PC-9 (cell line): ENCODE measurements at regions not wholly inside any gene's neighbourhood (a gene's known extent, or its start where the extent isn't known, plus 50 kb on each side); places are given as distances from the start of the nearest gene placed in this dataset.

Experiments
- BruUV-seq: library from RNA; stranded (reverse); fragments of 400-500 nt; replicated peaks from 2 replicates; lab custom pipeline; 2021; lab: Mats Ljungman, UMichigan
- CTCF ChIA-PET: fragments of 300-600 bp; sonication (Branson Sonifier 250); formaldehyde crosslinking; loops from one replicate; lab custom pipeline; 2022; ENCODE audit warnings: antibody characterized with exemption; lab: Charles Lee
- POLR2A ChIA-PET: fragments of 300-600 bp; sonication (Branson Sonifier 250); formaldehyde crosslinking; loops from one replicate; lab custom pipeline; 2022; ENCODE audit warnings: antibody characterized with exemption; ENCODE audit not compliant: unreplicated experiment; lab: Charles Lee
- DNase-seq, 2 experiments: peaks; one replicate each; pipeline versions ENCODE4 v3.0.0 to v3.0.0-alpha.2; 2015 to 2022; ENCODE audit warnings: mixed read lengths in 1 of 2
- H2AFZ ChIP-seq: fragments of 200-600 bp; sonication (generic); 2 replicates; pipeline ENCODE4 v1.8.1; 2017; ENCODE audit warnings: antibody characterized with exemption
- H3F3A ChIP-seq: fragments of 200-600 bp; sonication (generic); 2 replicates; pipeline ENCODE4 v1.8.1; 2017; ENCODE audit warnings: antibody characterized with exemption, mild to moderate bottlenecking, low read depth; ENCODE audit not compliant: insufficient read depth
- H3K27ac ChIP-seq: fragments of 200-600 bp; sonication (generic); 2 replicates; pipeline ENCODE4 v1.6.1; 2016; ENCODE audit warnings: mixed run types
- H3K27me3 ChIP-seq: fragments of 200-600 bp; sonication (generic); 2 replicates; pipeline ENCODE4 v1.6.1; 2016; ENCODE audit warnings: low read depth, mixed run types; ENCODE audit not compliant: insufficient read depth
- H3K36me3 ChIP-seq: fragments of 200-600 bp; sonication (generic); 2 replicates; pipeline ENCODE4 v1.6.1; 2016; ENCODE audit warnings: low read depth, mixed run types
- H3K4me1 ChIP-seq: fragments of 200-600 bp; sonication (generic); replicated peaks from 2 replicates; pipeline ENCODE4 v1.6.1; 2016; ENCODE audit warnings: mixed run types; ENCODE audit not compliant: insufficient read depth
- H3K4me2 ChIP-seq: fragments of 200-600 bp; sonication (generic); 2 replicates; pipeline ENCODE4 v1.6.1; 2017; ENCODE audit warnings: mixed run types
- H3K4me3 ChIP-seq: fragments of 200-600 bp; sonication (generic); 2 replicates; pipeline ENCODE4 v1.6.1; 2016; ENCODE audit warnings: mixed run types
- H3K79me2 ChIP-seq: fragments of 200-600 bp; sonication (generic); 2 replicates; pipeline ENCODE4 v1.6.1; 2017; ENCODE audit warnings: low read depth, mixed run types
- H3K9me2 ChIP-seq: fragments of 200-600 bp; sonication (generic); 2 replicates; pipeline ENCODE4 v1.8.1; 2017; ENCODE audit warnings: mild to moderate bottlenecking; ENCODE audit not compliant: insufficient read depth
- H3K9me3 ChIP-seq: fragments of 200-600 bp; sonication (generic); 2 replicates; pipeline ENCODE4 v1.8.1; 2016; ENCODE audit warnings: low read depth; ENCODE audit not compliant: insufficient read depth
- H4K20me1 ChIP-seq: fragments of 200-600 bp; sonication (generic); 2 replicates; pipeline ENCODE4 v1.8.1; 2017; ENCODE audit not compliant: insufficient read depth
- EZH2 ChIP-seq: fragments of 200-600 bp; sonication (generic); IDR thresholded peaks from 2 replicates; pipeline ENCODE4 v1.8.0; 2017; ENCODE audit warnings: antibody characterized with exemption, low read depth
- intact Hi-C: fragments of 100-400 bp; cut with micrococcal nuclease; formaldehyde crosslinking; loops from one replicate; pipeline ENCODE4 v1.10.0; 2022; ENCODE audit not compliant: unreplicated experiment
- TF ChIP-seq, protein P1 (sequence below): fragments of 200-600 bp; sonication (generic); conservative IDR thresholded peaks from 2 replicates; pipeline ENCODE4 v1.6.1; 2017; ENCODE audit warnings: mixed run types, antibody characterized with exemption, mild to moderate bottlenecking, moderate library complexity

DNA sequence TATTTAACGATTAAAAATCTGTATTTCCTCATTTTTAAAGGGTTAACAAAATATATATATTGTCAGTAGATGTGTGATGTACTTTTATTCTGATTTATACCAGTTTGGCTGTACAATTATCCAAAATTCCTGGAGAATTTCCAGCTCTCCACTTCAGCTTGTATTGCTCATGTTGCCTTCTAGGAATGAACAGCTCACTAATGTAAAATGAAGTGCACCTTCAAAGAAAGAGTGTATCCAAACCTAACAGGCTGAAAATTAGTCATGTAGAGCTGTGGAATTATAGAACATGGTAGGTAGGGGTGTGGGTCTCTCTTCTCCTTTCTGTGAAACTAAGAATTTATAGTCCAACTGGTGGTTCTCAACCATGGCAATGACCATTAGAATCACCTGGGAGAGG, 362.0 kb downstream of the ETNK1 start:
- no peak for DNase-seq
- no peaks in the 10 kb centered on the region for H3K9me3 ChIP-seq
- intact Hi-C loops: no loop called here
- ChIA-PET POLR2A (no interaction called here), CTCF (no interaction called here)
- H3K4me2 ChIP-seq: no peak overlapping the region
- no peaks in the 10 kb centered on the region for H3K36me3 ChIP-seq
- H3K4me3 ChIP-seq: no peak overlapping the region
- TF ChIP-seq, protein P1, sequence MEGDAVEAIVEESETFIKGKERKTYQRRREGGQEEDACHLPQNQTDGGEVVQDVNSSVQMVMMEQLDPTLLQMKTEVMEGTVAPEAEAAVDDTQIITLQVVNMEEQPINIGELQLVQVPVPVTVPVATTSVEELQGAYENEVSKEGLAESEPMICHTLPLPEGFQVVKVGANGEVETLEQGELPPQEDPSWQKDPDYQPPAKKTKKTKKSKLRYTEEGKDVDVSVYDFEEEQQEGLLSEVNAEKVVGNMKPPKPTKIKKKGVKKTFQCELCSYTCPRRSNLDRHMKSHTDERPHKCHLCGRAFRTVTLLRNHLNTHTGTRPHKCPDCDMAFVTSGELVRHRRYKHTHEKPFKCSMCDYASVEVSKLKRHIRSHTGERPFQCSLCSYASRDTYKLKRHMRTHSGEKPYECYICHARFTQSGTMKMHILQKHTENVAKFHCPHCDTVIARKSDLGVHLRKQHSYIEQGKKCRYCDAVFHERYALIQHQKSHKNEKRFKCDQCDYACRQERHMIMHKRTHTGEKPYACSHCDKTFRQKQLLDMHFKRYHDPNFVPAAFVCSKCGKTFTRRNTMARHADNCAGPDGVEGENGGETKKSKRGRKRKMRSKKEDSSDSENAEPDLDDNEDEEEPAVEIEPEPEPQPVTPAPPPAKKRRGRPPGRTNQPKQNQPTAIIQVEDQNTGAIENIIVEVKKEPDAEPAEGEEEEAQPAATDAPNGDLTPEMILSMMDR: no peak
- no peak for TF ChIP-seq EZH2
- no peaks in the 10 kb centered on the region for H3K9me2 ChIP-seq
- H3K4me1 ChIP-seq: no peaks in the 10 kb centered on the region
- no peaks in the 10 kb centered on the region for H3F3A ChIP-seq
- no peaks in the 10 kb centered on the region for H3K79me2 ChIP-seq
- no peaks in the 10 kb centered on the region for H4K20me1 ChIP-seq
- no peak overlapping the region for H2AFZ ChIP-seq
- peaks cover 39% of the 10 kb centered on the region for H3K27me3 ChIP-seq
- no peak overlapping the region for H3K27ac ChIP-seq
- BruUV-seq: no TSS peak

DNA sequence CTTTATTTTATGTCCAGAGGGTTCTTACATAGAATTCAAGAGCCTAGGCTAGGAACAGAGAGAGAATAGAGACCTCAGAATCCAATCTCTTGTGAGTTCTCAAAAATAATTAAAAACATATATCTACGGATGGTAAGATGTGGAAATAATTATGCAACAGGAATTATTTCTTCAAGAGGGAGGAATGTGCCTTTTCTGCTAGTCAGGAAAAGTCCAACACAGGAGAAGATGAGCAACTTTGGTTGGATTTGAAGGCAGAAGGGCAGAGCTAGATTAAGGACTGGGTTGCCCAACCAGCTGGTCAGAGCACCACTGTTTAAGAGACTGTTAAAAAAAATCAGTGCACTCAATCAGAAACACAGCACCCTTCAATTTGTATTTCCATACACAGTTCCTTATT, 365.5 kb downstream of the ETNK1 start:
- Histone ChIP-seq H3K36me3 (no peaks in the 10 kb centered on the region), H3K27me3 (peaks cover 22% of the 10 kb centered on the region), H3K9me2 (no peaks in the 10 kb centered on the region), H3K27ac (no peak overlapping the region), H4K20me1 (no peaks in the 10 kb centered on the region), H3K4me3 (no peak overlapping the region), H3K79me2 (no peaks in the 10 kb centered on the region), H3F3A (no peaks in the 10 kb centered on the region), H3K9me3 (no peaks in the 10 kb centered on the region), H3K4me2 (no peak overlapping the region), H2AFZ (no peak overlapping the region), H3K4me1 (no peaks in the 10 kb centered on the region)
- POLR2A ChIA-PET: no interaction called here
- CTCF ChIA-PET: interaction anchor here (0.7 kb wide), 1 partner anchor 1917 kb away, joined by 9 read pairs; no protein-coding TSS in a partner anchor
- TF ChIP-seq, protein P1: no peak
- no peak for TF ChIP-seq EZH2
- no TSS peak for BruUV-seq
- DNase-seq: no peak
- intact Hi-C loops: no loop called here

DNA sequence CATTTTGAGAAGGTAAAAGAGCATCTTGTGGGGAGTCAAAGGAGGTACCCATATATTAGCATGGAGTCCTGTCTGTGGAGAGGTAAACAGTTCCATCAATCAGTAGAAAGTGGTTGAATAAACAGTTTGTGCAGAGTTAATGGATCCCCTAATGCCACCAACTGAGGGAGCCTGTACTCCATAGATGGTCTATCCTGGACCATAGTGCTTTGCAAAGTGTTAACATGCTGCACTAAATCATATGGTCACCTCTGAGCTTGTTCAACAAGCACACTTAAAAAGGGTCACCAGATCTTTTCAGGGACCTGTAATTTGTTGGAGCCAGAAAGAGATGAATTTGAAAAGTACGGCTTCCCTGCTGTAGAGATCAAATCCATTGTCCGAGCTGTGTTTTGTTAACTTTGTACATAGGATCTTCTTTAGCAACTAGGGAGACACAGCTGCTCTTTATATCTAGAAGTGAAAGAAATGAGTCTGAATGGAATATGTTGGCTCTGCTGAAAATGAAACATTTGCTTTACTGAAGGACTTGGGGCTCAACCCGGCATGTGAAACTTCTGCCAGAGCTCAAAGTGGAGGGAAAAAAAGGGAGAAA, 366.4 kb downstream of the ETNK1 start:
- Histone ChIP-seq H3F3A (no peaks in the 10 kb centered on the region), H3K4me1 (no peaks in the 10 kb centered on the region), H3K4me2 (no peak overlapping the region), H2AFZ (no peak overlapping the region), H3K9me3 (no peaks in the 10 kb centered on the region), H3K27me3 (peaks cover 16% of the 10 kb centered on the region), H3K36me3 (no peaks in the 10 kb centered on the region), H4K20me1 (no peaks in the 10 kb centered on the region), H3K27ac (no peak overlapping the region), H3K9me2 (no peaks in the 10 kb centered on the region), H3K4me3 (no peak overlapping the region), H3K79me2 (no peaks in the 10 kb centered on the region)
- BruUV-seq: no TSS peak
- CTCF ChIA-PET: no interaction called here
- TF ChIP-seq, protein P1: no peak
- TF ChIP-seq EZH2: no peak
- intact Hi-C loops: no loop called here
- no peak for DNase-seq
- POLR2A ChIA-PET: interaction anchor here (0.6 kb wide), 1 partner anchor 91 kb away, joined by 3 read pairs; no protein-coding TSS in a partner anchor
